T-cell (primary cell): ENCODE measurements at regions not wholly inside any gene's neighbourhood (a gene's known extent, or its start where the extent isn't known, plus 50 kb on each side); places are given as distances from the start of the nearest gene placed in this dataset.

Experiments used
- ATAC-seq, 4 experiments: fragments of 200-7000 bp in 3 of 4; fragments of 150-1000 bp in 1 of 4; cut with Tn5 transposase; replicated peaks in 1 of 4; 1 replicate in 3 of 4; 2 replicates in 1 of 4; pipeline ENCODE4 v1.10.0; 2021; ENCODE audit warnings: moderate library complexity in 3 of 4, mild to moderate bottlenecking in 2 of 4, moderate number of reproducible peaks in 1 of 4
- CTCF ChIA-PET, 2 donors: fragments of 300-600 bp; sonication (Branson Sonifier 250); formaldehyde crosslinking; loops; one replicate each; lab custom pipeline; 2022; ENCODE audit warnings: antibody characterized with exemption in 2 of 2; lab: Charles Lee
- POLR2A ChIA-PET, 2 donors: fragments of 300-600 bp; sonication (Branson Sonifier 250); formaldehyde crosslinking; loops; one replicate each; lab custom pipeline; 2022; ENCODE audit warnings: antibody characterized with exemption in 2 of 2; lab: Charles Lee
- DNase-seq, 35 experiments: peaks; one replicate each; pipeline versions ENCODE4 v3.0.0 to v3.0.0-alpha.2; 2013 to 2023
- H3K27ac ChIP-seq: one replicate; pipeline ENCODE4 v1.5.1; 2013; ENCODE audit warnings: low read length
- H3K27me3 ChIP-seq, 2 experiments: replicated peaks in 1 of 2; 1 replicate in 1 of 2; 2 replicates in 1 of 2; pipeline versions ENCODE4 v1.6.1 to v1.7.0; 2013; ENCODE audit warnings: low read length in 1 of 2, mixed read lengths in 1 of 2; ENCODE audit not compliant: control insufficient read depth in 2 of 2, insufficient read depth in 2 of 2; ENCODE audit errors: extremely low read depth in 1 of 2
- H3K36me3 ChIP-seq, 2 donors: 1 replicate in 1 of 2; 2 replicates in 1 of 2; pipeline versions ENCODE4 v1.6.1 to v1.7.0; 2013; ENCODE audit warnings: low read length in 1 of 2; ENCODE audit not compliant: control insufficient read depth in 2 of 2, insufficient read depth in 1 of 2; ENCODE audit errors: extremely low read depth in 1 of 2
- H3K4me1 ChIP-seq, 2 experiments: 1 replicate in 1 of 2; 2 replicates in 1 of 2; pipeline versions ENCODE4 v1.6.1 to v1.7.0; 2013; ENCODE audit warnings: low read length in 2 of 2, mixed read lengths in 1 of 2; ENCODE audit not compliant: insufficient read depth in 2 of 2, control insufficient read depth in 1 of 2; ENCODE audit errors: extremely low read depth in 1 of 2
- H3K4me3 ChIP-seq, 2 donors: 1 replicate in 1 of 2; 2 replicates in 1 of 2; pipeline versions ENCODE4 v1.5.1 to v1.7.0; 2013; ENCODE audit warnings: mild to moderate bottlenecking in 2 of 2, low read length in 1 of 2, moderate library complexity in 1 of 2; ENCODE audit not compliant: control insufficient read depth in 1 of 2; ENCODE audit errors: extremely low read depth in 1 of 2
- H3K9me3 ChIP-seq: 2 replicates; pipeline ENCODE4 v1.7.0; 2013
- H3K27ac Mint-ChIP-seq, 2 donors: one replicate each; pipeline ENCODE4 v1.8.0; 2020 to 2021; ENCODE audit warnings: mild to moderate bottlenecking in 2 of 2, mixed read lengths in 2 of 2
- H3K27me3 Mint-ChIP-seq, 2 donors: one replicate each; pipeline ENCODE4 v1.8.0; 2021 to 2022; ENCODE audit warnings: mixed read lengths in 2 of 2
- H3K36me3 Mint-ChIP-seq: one replicate; pipeline ENCODE4 v1.8.0; 2021; ENCODE audit warnings: mixed read lengths
- H3K4me1 Mint-ChIP-seq, 3 donors: one replicate each; pipeline ENCODE4 v1.8.0; 2020 to 2022; ENCODE audit warnings: mixed read lengths in 3 of 3, mild to moderate bottlenecking in 1 of 3
- H3K4me3 Mint-ChIP-seq, 3 donors: one replicate each; pipeline ENCODE4 v1.8.0; 2020 to 2022; ENCODE audit warnings: mild to moderate bottlenecking in 3 of 3, mixed read lengths in 3 of 3, moderate library complexity in 3 of 3
- H3K9me3 Mint-ChIP-seq, 3 donors: one replicate each; pipeline ENCODE4 v1.8.0; 2020 to 2022; ENCODE audit warnings: mixed read lengths in 3 of 3
- WGBS: methylation state at CpG from one replicate; pipeline ENCODE4 v1.1.5; 2013; ENCODE audit warnings: missing lambda C conversion rate; ENCODE audit not compliant: insufficient coverage; 5-methylcytosine and 5-hydroxymethylcytosine counted together

- H3K27me3 ChIP-seq: no peaks in the 10 kb centered on the region
- no peaks in the 10 kb centered on the region for H3K36me3 ChIP-seq
- no peak overlapping the region for H3K27ac Mint-ChIP-seq
- no peaks in the 10 kb centered on the region for H3K4me1 ChIP-seq
- H3K9me3 Mint-ChIP-seq: peaks cover 3 to 22% (median 12%) of the 10 kb centered on the region in 3 donors
- WGBS: no CpG with 5 or more reads among the region's 2 CpGs
- no peak for DNase-seq
- POLR2A ChIA-PET: no interaction called here
- no peaks in the 10 kb centered on the region for H3K4me1 Mint-ChIP-seq
- CTCF ChIA-PET: interaction anchor here in 1 of 2 donors (0.7 kb wide), 1 partner anchor 837 kb away, joined by 3 read pairs; no protein-coding TSS in a partner anchor
- no peak overlapping the region for H3K4me3 Mint-ChIP-seq
- no peaks in the 10 kb centered on the region for H3K27me3 Mint-ChIP-seq
- ATAC-seq: no peak
- H3K4me3 ChIP-seq: no peak overlapping the region
- H3K9me3 ChIP-seq: no peaks in the 10 kb centered on the region
- H3K36me3 Mint-ChIP-seq: no peaks in the 10 kb centered on the region
- no peak overlapping the region for H3K27ac ChIP-seq
Measured at GRCh38 chr16:6863135-6863534, 469.5 kb upstream of the RBFOX1 start.

- H3K36me3 ChIP-seq: no peaks in the 10 kb centered on the region
- H3K4me3 ChIP-seq: no peak overlapping the region
- ChIA-PET POLR2A (no interaction called here), CTCF (no interaction called here)
- ATAC-seq (no peak), DNase-seq (no peak)
- WGBS: 76% methylated on average over 3 of the region's 6 CpGs
- H3K27ac ChIP-seq: no peak overlapping the region
- H3K9me3 Mint-ChIP-seq: peaks cover 3 to 24% (median 14%) of the 10 kb centered on the region in 3 donors
- H3K36me3 Mint-ChIP-seq: no peaks in the 10 kb centered on the region
- H3K27me3 Mint-ChIP-seq: no peaks in the 10 kb centered on the region
- no peaks in the 10 kb centered on the region for H3K4me1 ChIP-seq
- H3K4me1 Mint-ChIP-seq: no peaks in the 10 kb centered on the region
- H3K4me3 Mint-ChIP-seq: no peak overlapping the region
- H3K27ac Mint-ChIP-seq: no peak overlapping the region
- no peaks in the 10 kb centered on the region for H3K9me3 ChIP-seq
- no peaks in the 10 kb centered on the region for H3K27me3 ChIP-seq
Measured at GRCh38 chr16:6861815-6862477, 470.7 kb upstream of the RBFOX1 start.

- 71% methylated on average over 1 of the region's 8 CpGs for WGBS
- Mint-ChIP-seq H3K27ac (no peak overlapping the region), H3K36me3 (no peaks in the 10 kb centered on the region), H3K27me3 (no peaks in the 10 kb centered on the region), H3K4me3 (no peak overlapping the region), H3K9me3 (peaks cover 3 to 25% (median 19%) of the 10 kb centered on the region in 3 donors), H3K4me1 (no peaks in the 10 kb centered on the region)
- Histone ChIP-seq H3K4me1 (no peaks in the 10 kb centered on the region), H3K9me3 (no peaks in the 10 kb centered on the region), H3K36me3 (no peaks in the 10 kb centered on the region), H3K4me3 (no peak overlapping the region), H3K27ac (no peak overlapping the region), H3K27me3 (no peaks in the 10 kb centered on the region)
- ChIA-PET POLR2A (no interaction called here), CTCF (no interaction called here)
- no peak for DNase-seq
- ATAC-seq: no peak
Measured at GRCh38 chr16:6861135-6861814, 471.4 kb upstream of the RBFOX1 start.

GRCh38 chr16:6857575-6857974, 475.1 kb upstream of the RBFOX1 start:
- POLR2A ChIA-PET: no interaction called here

GRCh38 chr16:6856578-6856977, 476.1 kb upstream of the RBFOX1 start:
- H3K4me1 ChIP-seq: no peaks in the 10 kb centered on the region
- H3K4me3 Mint-ChIP-seq: no peak overlapping the region
- no peak overlapping the region for H3K27ac Mint-ChIP-seq
- no peaks in the 10 kb centered on the region for H3K36me3 Mint-ChIP-seq
- H3K4me3 ChIP-seq: no peak overlapping the region
- no peaks in the 10 kb centered on the region for H3K36me3 ChIP-seq
- ATAC-seq (no peak), DNase-seq (no peak)
- ChIA-PET POLR2A (no interaction called here), CTCF (no interaction called here)
- no peaks in the 10 kb centered on the region for H3K27me3 ChIP-seq
- no peaks in the 10 kb centered on the region for H3K9me3 ChIP-seq
- H3K9me3 Mint-ChIP-seq: peaks cover 8 to 30% (median 25%) of the 10 kb centered on the region in 3 donors
- no CpG with 5 or more reads among the region's 5 CpGs for WGBS
- no peaks in the 10 kb centered on the region for H3K27me3 Mint-ChIP-seq
- no peak overlapping the region for H3K27ac ChIP-seq
- H3K4me1 Mint-ChIP-seq: no peaks in the 10 kb centered on the region

More at GRCh38 chr16:6857575-6857974, 475.1 kb upstream of the RBFOX1 start:
- Mint-ChIP-seq H3K4me1 (no peaks in the 10 kb centered on the region), H3K4me3 (no peak overlapping the region), H3K27ac (no peak overlapping the region), H3K9me3 (peaks cover 7 to 30% (median 20%) of the 10 kb centered on the region in 3 donors), H3K27me3 (no peaks in the 10 kb centered on the region), H3K36me3 (no peaks in the 10 kb centered on the region)
- no CpG with 5 or more reads among the region's 5 CpGs for WGBS
- Histone ChIP-seq H3K4me1 (no peaks in the 10 kb centered on the region), H3K9me3 (no peaks in the 10 kb centered on the region), H3K27ac (no peak overlapping the region), H3K27me3 (no peaks in the 10 kb centered on the region), H3K36me3 (no peaks in the 10 kb centered on the region), H3K4me3 (no peak overlapping the region)
- CTCF ChIA-PET: no interaction called here
- DNase-seq (no peak), ATAC-seq (no peak)

GRCh38 chr16:6853565-6853964, 479.1 kb upstream of the RBFOX1 start:
- no peak overlapping the region for H3K27ac ChIP-seq
- H3K36me3 ChIP-seq: no peaks in the 10 kb centered on the region
- no peak overlapping the region for H3K4me3 ChIP-seq
- ChIA-PET POLR2A (no interaction called here), CTCF (no interaction called here)
- no peaks in the 10 kb centered on the region for H3K9me3 ChIP-seq
- H3K27ac Mint-ChIP-seq: no peak overlapping the region
- no peak for DNase-seq
- H3K27me3 ChIP-seq: no peaks in the 10 kb centered on the region
- WGBS: 86% methylated on average over 3 of the region's 6 CpGs
- H3K4me3 Mint-ChIP-seq: no peak overlapping the region
- ATAC-seq: no peak
- H3K36me3 Mint-ChIP-seq: no peaks in the 10 kb centered on the region
- H3K27me3 Mint-ChIP-seq: no peaks in the 10 kb centered on the region
- H3K4me1 Mint-ChIP-seq: no peaks in the 10 kb centered on the region
- H3K4me1 ChIP-seq: no peaks in the 10 kb centered on the region
- H3K9me3 Mint-ChIP-seq: peaks cover 16 to 29% (median 23%) of the 10 kb centered on the region in 3 donors
